GM12878 (cell line): ENCODE measurements at regions not wholly inside any gene's neighbourhood (a gene's known extent, or its start where the extent isn't known, plus 50 kb on each side); places are given as distances from the start of the nearest gene placed in this dataset.

Source experiments
- ATAC-seq: fragments of 200-7000 bp; cut with Tn5 transposase; 3 replicates; pipeline ENCODE4 v1.9.1; 2020; ENCODE audit warnings: mild to moderate bottlenecking, moderate library complexity
- BruUV-seq: library from RNA; stranded (reverse); fragments of 400-500 nt; replicated peaks from 2 replicates; lab custom pipeline; 2021; lab: Mats Ljungman, UMichigan
- CTCF ChIA-PET: fragments of 300-600 bp; sonication (Branson Sonifier 250); formaldehyde crosslinking; extraction: SDS; loops from one replicate; lab custom pipeline; 2021; ENCODE audit warnings: inconsistent platforms; lab: Yijun Ruan, JAX
- POLR2A ChIA-PET: fragments of 350-600 bp; formaldehyde crosslinking; extraction: SDS; loops from one replicate; lab custom pipeline; 2021; ENCODE audit warnings: inconsistent platforms; lab: Charles Lee
- RAD21 ChIA-PET: fragments of 300-600 bp; sonication (Branson Sonifier 250); formaldehyde crosslinking; loops from one replicate; lab custom pipeline; 2023; ENCODE audit warnings: antibody characterized with exemption; ENCODE audit not compliant: unreplicated experiment; lab: Charles Lee
- SMC1A ChIA-PET: fragments of 300-600 bp; sonication (Branson Sonifier 250); formaldehyde crosslinking; loops from one replicate; lab custom pipeline; 2023; ENCODE audit not compliant: unreplicated experiment, uncharacterized antibody; lab: Charles Lee
- DNase-seq: peaks from one replicate; pipeline ENCODE4 v3.0.0-alpha.2; 2011; ENCODE audit warnings: low read depth, low spot score
- FAIRE-seq: peaks from 3 replicates; lab custom pipeline; 2011; peaks lifted over from hg19 to GRCh38; lab: Jason Lieb, UNC
- H2AFZ ChIP-seq: 2 replicates; pipeline ENCODE4 v1.6.0; 2011; ENCODE audit warnings: low read depth, low read length, control low read depth; ENCODE audit not compliant: control insufficient read depth
- H3K27ac ChIP-seq: 2 replicates; pipeline ENCODE4 v1.5.1; 2011; ENCODE audit warnings: control low read depth; ENCODE audit not compliant: control insufficient read depth, insufficient read depth
- H3K27me3 ChIP-seq, 2 experiments: replicated peaks in 1 of 2; 2 replicates each; pipeline versions ENCODE4 v1.6.0 to v1.6.1; 2011; ENCODE audit warnings: low read length in 1 of 2; ENCODE audit not compliant: control insufficient read depth in 2 of 2, insufficient read depth in 2 of 2
- H3K36me3 ChIP-seq, 2 experiments: 2 replicates each; pipeline ENCODE4 v1.5.1; 2011; ENCODE audit warnings: low read length in 1 of 2; ENCODE audit not compliant: control insufficient read depth in 2 of 2, insufficient read depth in 2 of 2
- H3K4me1 ChIP-seq: 2 replicates; pipeline ENCODE4 v1.6.1; 2011; ENCODE audit warnings: mild to moderate bottlenecking, low read length, moderate library complexity, mixed read lengths; ENCODE audit not compliant: control insufficient read depth, insufficient read depth
- H3K4me2 ChIP-seq: 2 replicates; pipeline ENCODE4 v1.6.0; 2011; ENCODE audit warnings: control low read depth; ENCODE audit not compliant: control insufficient read depth, insufficient read depth
- H3K4me3 ChIP-seq: fragments of 200-600 bp; sonication (generic); 2 replicates; pipeline ENCODE4 v1.5.1; 2016
- H3K79me2 ChIP-seq: 2 replicates; pipeline ENCODE4 v1.6.0; 2011; ENCODE audit warnings: low read length; ENCODE audit not compliant: control insufficient read depth, insufficient read depth
- H3K9ac ChIP-seq: 2 replicates; pipeline ENCODE4 v1.8.0; 2011; ENCODE audit warnings: low read length, control low read depth, mixed read lengths; ENCODE audit not compliant: control insufficient read depth, insufficient read depth
- H3K9me3 ChIP-seq: replicated peaks from 3 replicates; pipeline ENCODE4 v1.5.1; 2011; ENCODE audit warnings: mild to moderate bottlenecking, low read length; ENCODE audit not compliant: control insufficient read depth, insufficient read depth
- H4K20me1 ChIP-seq: 2 replicates; pipeline ENCODE4 v1.6.0; 2011; ENCODE audit not compliant: control insufficient read depth, insufficient read depth
- ATF3 ChIP-seq: IDR thresholded peaks from 2 replicates; pipeline ENCODE4 v1.6.1; 2011; ENCODE audit warnings: low read depth, mild to moderate bottlenecking, low read length, moderate library complexity, borderline replicate concordance; ENCODE audit errors: extremely low read depth
- BACH1 ChIP-seq: fragments of 450-650 bp; IDR thresholded peaks from 2 replicates; pipeline ENCODE4 v1.6.1; 2017; ENCODE audit warnings: mild to moderate bottlenecking, borderline replicate concordance
- BCL11A ChIP-seq: IDR thresholded peaks from 2 replicates; pipeline ENCODE4 v1.6.1; 2011; ENCODE audit warnings: low read depth, low read length
- HDGF ChIP-seq: fragments of 450-650 bp; IDR thresholded peaks from 2 replicates; pipeline ENCODE4 v1.6.1; 2016; ENCODE audit warnings: antibody characterized with exemption
- MTA3 ChIP-seq: IDR thresholded peaks from 2 replicates; pipeline ENCODE4 v1.6.1; 2012; ENCODE audit warnings: low read length, inconsistent platforms, borderline replicate concordance
- NFIC ChIP-seq: IDR thresholded peaks from 2 replicates; pipeline ENCODE4 v1.6.1; 2012; ENCODE audit warnings: low read depth, mild to moderate bottlenecking, inconsistent platforms, low read length, moderate library complexity
- PKNOX1 ChIP-seq: fragments of 450-650 bp; IDR thresholded peaks from 2 replicates; pipeline ENCODE4 v1.6.1; 2016; ENCODE audit warnings: mild to moderate bottlenecking
- SIX5 ChIP-seq: IDR thresholded peaks from 2 replicates; pipeline ENCODE4 v1.6.1; 2011; ENCODE audit warnings: mild to moderate bottlenecking, low read depth, low read length, moderate library complexity; ENCODE audit not compliant: severe bottlenecking
- SP1 ChIP-seq: IDR thresholded peaks from one replicate; pipeline ENCODE4 v1.6.1; 2011; ENCODE audit warnings: low read depth, low read length
- SUPT20H ChIP-seq: IDR thresholded peaks from 2 replicates; pipeline ENCODE4 v1.6.1; 2011; ENCODE audit warnings: low read depth, mild to moderate bottlenecking, low read length, moderate library complexity, borderline replicate concordance; ENCODE audit not compliant: control insufficient read depth
- ZBTB40 ChIP-seq: fragments of 450-650 bp; IDR thresholded peaks from 2 replicates; pipeline ENCODE4 v1.6.1; 2016; ENCODE audit warnings: mild to moderate bottlenecking, moderate library complexity, borderline replicate concordance
- ZNF687 ChIP-seq: fragments of 450-650 bp; IDR thresholded peaks from 2 replicates; pipeline ENCODE4 v1.6.1; 2017; ENCODE audit warnings: mild to moderate bottlenecking, moderate library complexity
- WGBS: methylation state at CpG from one replicate; pipeline ENCODE4 v1.1.6; 2016; ENCODE audit warnings: low lambda C conversion rate; ENCODE audit not compliant: insufficient replicate concordance, insufficient coverage; ENCODE audit errors: missing lambda C conversion rate; 5-methylcytosine and 5-hydroxymethylcytosine counted together
- in situ Hi-C: fragments of 300-500 bp; cut with MboI; formaldehyde crosslinking; loops from 9 replicates; pipeline ENCODE4 v1.14.3; 2018; ENCODE audit warnings: mixed read lengths
- intact Hi-C: fragments of 100-400 bp; cut with micrococcal nuclease; formaldehyde crosslinking; loops from one replicate; pipeline ENCODE4 v1.14.2; 2022; ENCODE audit not compliant: unreplicated experiment

GRCh38 chr1:101382135-101382534 is 145.3 kb downstream of the S1PR1 start:
- Histone ChIP-seq H3K36me3 (peaks cover 0 to 5% of the 10 kb centered on the region in 2 experiments; a peak in 2 of 4 replicates), H2AFZ (no peak overlapping the region), H3K4me3 (no peak overlapping the region), H3K27ac (no peak overlapping the region), H3K9ac (no peak overlapping the region), H3K4me2 (no peak overlapping the region), H3K9me3 (peaks cover 44% of the 10 kb centered on the region), H3K79me2 (peaks cover 42% of the 10 kb centered on the region), H3K27me3 (no peaks in the 10 kb centered on the region), H3K4me1 (peaks cover 32% of the 10 kb centered on the region), H4K20me1 (no peaks in the 10 kb centered on the region)
- intact Hi-C loops (no loop called here), in situ Hi-C loops (loop anchor here (25.0 kb wide), 1 partner anchor 1620 kb away; the partner anchor contains the start of gene FRRS1)
- no peak for DNase-seq
- ChIA-PET SMC1A (interaction anchor here (0.9 to 33.8 kb wide), 5 partner anchors 11 to 27 kb away, joined by 3 to 618 read pairs (median 6); no protein-coding TSS in a partner anchor), RAD21 (interaction anchor here (0.9 to 12.9 kb wide), 3 partner anchors 17 to 73 kb away, joined by 3 to 219 read pairs (median 4); no protein-coding TSS in a partner anchor), POLR2A (interaction anchor here (0.6 to 1.2 kb wide), 2 partner anchors 9 to 14 kb away, joined by 3 to 4 read pairs; no protein-coding TSS in a partner anchor), CTCF (interaction anchor here (0.6 kb wide), 1 partner anchor 10 kb away, joined by 3 read pairs; no protein-coding TSS in a partner anchor)
- no TSS peak for BruUV-seq
- no peak for ATAC-seq
- 72% methylated on average over 3 of the region's 3 CpGs for WGBS
- no peak for FAIRE-seq
- TF ChIP-seq BACH1 (no peak), BCL11A (no peak), HDGF (no peak), SP1 (no peak), MTA3 (no peak), PKNOX1 (no peak), SIX5 (no peak), NFIC (no peak), ZBTB40 (no peak), SUPT20H (no peak), ATF3 (no peak), ZNF687 (no peak)
